GM12873 (cell line): ENCODE measurements at regions not wholly inside any gene's neighbourhood (a gene's known extent, or its start where the extent isn't known, plus 50 kb on each side); places are given as distances from the start of the nearest gene placed in this dataset.

Experiments
- TF ChIP-seq, protein P1 (sequence below): IDR thresholded peaks from 2 replicates; pipeline ENCODE4 v1.5.1; 2012; ENCODE audit warnings: low read depth, mild to moderate bottlenecking, moderate library complexity, low read length, control low read depth; ENCODE audit not compliant: insufficient read depth; ENCODE audit errors: missing control alignments

DNA sequence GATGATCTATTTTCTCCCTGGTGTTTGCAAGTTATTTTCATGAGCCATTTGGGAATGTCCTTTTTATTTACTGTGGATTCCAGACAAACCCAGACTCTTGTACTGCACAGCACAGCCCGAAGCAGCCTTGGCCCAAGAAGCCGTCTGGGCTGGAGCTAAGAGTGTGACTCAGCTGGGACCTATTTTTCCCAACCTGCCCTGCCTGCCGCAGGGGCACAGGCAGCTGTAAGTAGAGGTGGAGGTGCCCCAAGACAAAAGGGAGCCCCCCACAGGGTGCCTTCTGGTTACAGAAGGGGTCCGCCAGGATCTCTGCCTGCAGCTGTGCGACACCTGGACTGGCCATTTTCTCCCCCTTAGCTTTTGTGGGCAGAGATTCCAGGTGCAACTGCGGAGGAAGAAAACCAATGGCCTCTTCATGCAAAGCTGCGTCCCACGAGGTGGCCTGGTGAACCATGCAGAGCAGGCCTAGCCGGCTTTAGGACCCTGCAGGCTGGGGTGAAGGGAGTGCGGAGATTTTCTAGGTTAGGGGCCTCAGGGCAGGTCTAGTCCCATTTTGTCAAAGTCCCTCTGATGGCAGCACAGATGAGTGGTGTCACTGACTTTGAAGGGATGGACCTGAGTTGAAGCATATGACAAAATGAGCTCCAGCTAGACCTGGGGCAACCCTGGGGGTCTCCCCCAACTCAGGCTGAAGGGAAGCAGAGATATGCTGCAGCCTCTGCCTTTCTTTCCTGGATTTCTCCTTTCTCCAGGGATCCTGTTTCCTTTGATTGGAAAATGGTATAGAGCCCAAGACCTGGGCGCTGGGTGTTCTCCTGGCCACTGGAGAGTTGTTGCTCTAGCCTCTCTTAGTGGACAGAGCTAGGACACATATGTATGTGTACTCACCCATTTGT is 131.2 kb downstream of the KLF13 start:
- TF ChIP-seq, protein P1, sequence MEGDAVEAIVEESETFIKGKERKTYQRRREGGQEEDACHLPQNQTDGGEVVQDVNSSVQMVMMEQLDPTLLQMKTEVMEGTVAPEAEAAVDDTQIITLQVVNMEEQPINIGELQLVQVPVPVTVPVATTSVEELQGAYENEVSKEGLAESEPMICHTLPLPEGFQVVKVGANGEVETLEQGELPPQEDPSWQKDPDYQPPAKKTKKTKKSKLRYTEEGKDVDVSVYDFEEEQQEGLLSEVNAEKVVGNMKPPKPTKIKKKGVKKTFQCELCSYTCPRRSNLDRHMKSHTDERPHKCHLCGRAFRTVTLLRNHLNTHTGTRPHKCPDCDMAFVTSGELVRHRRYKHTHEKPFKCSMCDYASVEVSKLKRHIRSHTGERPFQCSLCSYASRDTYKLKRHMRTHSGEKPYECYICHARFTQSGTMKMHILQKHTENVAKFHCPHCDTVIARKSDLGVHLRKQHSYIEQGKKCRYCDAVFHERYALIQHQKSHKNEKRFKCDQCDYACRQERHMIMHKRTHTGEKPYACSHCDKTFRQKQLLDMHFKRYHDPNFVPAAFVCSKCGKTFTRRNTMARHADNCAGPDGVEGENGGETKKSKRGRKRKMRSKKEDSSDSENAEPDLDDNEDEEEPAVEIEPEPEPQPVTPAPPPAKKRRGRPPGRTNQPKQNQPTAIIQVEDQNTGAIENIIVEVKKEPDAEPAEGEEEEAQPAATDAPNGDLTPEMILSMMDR: no peak

DNA sequence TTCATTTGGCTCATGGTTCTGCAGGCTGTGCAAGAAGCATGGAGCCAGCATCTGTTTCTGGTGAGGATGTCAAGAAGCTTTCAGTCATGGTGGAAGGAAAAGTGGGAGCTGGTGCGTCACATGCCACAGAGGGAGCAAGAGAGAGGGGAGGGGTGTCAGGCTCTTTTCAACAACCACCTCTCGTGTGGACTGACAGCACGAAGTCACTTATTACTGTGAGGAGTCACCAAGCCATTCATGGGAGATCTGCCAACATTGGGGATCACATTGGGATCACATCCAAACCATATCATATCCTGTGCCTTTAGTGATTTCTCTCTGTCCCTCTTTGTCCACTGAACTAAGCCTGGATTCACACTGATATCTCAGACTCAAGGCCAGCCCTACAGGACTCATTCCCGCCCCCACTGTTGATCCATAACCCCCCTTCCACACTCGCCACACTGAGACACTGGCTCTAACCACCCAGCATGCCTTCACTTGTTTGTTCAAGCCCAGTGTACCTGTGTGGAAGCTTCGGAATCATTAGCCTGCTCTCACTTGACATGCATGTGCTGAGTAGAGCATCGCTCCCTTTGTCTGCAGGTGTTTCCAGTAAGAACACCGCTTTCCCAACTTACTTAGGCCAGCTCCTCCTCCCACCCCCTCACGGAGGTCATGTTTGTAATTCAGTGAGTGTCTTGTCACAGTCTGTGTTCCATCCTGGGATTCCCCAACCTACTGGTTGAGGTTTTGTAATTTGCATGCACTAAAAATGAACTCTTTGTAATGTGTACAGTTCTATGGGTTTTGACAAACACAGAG is 132.2 kb downstream of the KLF13 start:
- TF ChIP-seq, protein P1: no peak

DNA sequence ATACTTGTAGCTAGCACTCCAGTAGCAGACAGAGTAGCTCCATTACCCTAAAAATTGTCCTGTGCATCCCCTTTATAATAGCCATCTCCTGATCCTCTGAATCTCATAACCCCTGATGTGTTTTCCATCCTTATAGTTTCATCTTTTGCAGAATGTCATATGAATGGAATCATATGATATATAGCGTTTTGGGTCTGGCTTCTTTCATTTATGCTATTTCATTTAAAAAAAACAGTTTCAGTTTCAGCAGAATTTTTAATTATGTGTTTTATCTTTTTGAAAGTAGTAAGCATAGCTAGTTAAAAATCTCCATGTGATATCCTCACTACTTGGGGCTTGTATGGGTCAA is 132.7 kb downstream of the KLF13 start:
- TF ChIP-seq, protein P1: no peak

DNA sequence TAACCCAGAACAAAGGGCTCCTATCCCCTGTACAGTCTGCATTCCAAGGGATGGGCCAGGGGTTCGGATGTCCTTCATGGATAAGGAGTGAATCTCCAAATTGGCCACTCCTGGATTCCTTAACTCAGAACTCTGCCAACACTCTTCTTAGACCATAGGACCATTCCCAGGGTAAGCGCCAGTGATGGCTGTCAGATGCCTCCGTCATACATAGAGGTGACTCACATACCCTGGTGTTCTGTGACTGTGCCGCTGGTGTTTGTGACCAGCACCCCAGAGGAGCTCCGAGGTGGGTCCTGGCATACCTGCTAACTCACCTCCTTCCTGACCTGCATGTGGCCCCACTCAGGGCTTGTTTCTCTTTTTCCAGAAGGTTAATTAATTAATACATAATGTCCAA is 134.7 kb downstream of the KLF13 start:
- TF ChIP-seq, protein P1: no peak

DNA sequence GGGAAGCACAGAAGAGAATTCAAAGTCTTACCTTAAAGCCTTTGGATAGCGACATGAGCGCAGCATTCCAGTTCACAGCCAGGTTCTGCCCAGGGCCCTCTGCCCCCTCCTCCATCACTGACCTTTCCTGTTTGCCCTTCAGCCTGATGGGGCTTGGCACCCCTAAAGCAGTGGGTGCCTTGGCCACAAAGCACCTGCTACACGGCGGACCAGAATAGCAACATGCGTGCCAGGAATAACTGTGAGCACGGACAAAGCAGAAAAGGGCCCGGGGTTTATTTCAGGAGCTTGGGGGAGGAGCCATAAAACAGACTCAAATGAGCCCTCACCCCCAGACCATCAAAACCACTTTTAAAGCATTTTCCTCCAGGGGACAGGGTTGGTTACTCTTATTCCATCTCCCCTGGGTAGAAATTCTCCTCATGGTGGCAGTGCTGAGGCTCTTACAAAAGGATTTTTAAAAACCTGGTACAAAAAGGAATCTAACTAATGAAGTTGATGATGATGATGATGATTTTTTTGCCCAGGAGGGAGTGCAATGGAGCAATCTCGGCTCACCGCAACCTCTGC is 135.4 kb downstream of the KLF13 start:
- TF ChIP-seq, protein P1: no peak

DNA sequence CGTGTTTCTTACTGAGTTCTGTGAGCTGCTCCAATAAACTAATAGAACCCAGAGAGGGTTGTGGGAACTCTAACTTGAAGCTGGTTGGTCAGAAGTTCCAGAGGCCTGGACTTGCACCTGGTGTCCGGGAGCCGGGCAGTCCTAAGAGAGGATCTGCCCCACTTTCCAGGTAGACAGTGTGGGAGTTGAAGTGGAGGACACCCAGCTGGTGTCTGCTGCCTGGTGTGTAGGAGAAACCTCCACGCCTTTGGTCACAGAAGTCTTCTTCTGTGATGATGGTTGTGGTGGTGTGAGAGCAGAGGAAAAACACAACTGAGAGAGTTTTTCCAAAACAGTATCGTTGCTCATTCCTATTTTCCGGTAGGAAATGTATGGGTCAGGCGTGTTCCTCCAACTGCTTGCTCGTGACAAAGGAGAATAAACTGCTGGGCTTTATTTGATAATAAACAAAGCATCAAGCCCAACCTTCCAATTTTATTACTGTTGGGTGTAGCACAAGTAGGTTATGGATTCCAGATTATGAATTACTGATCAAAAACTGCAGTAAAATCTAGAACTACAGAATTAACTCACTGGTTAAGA is 137.0 kb downstream of the KLF13 start:
- TF ChIP-seq, protein P1: no peak
